IMR-90 (cell line): ENCODE measurements at regions not wholly inside any gene's neighbourhood (a gene's known extent, or its start where the extent isn't known, plus 50 kb on each side); places are given as distances from the start of the nearest gene placed in this dataset.

ENCODE experiments used
- ATAC-seq: fragments of 200-7000 bp; cut with Tn5 transposase; 2 replicates; pipeline ENCODE4 v1.9.1; 2020; ENCODE audit warnings: low read depth, mild to moderate bottlenecking, moderate library complexity
- BruUV-seq: library from RNA; stranded (reverse); fragments of 400-500 nt; replicated peaks from 2 replicates; lab custom pipeline; 2021; lab: Mats Ljungman, UMichigan
- CTCF ChIA-PET: fragments of 300-600 bp; formaldehyde crosslinking; extraction: SDS; loops from one replicate; lab custom pipeline; 2021; ENCODE audit warnings: antibody characterized with exemption; lab: Yijun Ruan, JAX
- POLR2A ChIA-PET: fragments of 300-600 bp; sonication (Branson Sonifier 250); formaldehyde crosslinking; loops from one replicate; lab custom pipeline; 2022; ENCODE audit warnings: antibody characterized with exemption; ENCODE audit not compliant: unreplicated experiment; lab: Charles Lee
- DNase-seq: peaks from one replicate; pipeline ENCODE4 v3.0.0; 2013
- H2AFZ ChIP-seq: replicated peaks from 2 replicates; pipeline ENCODE3; 2013; ENCODE audit warnings: low read length, mild to moderate bottlenecking; ENCODE audit not compliant: poor library complexity
- H2AK5ac ChIP-seq: 2 replicates; pipeline ENCODE4 v1.6.1; 2013; ENCODE audit warnings: low read depth, low read length, inconsistent platforms
- H2AK9ac ChIP-seq: replicated peaks from 2 replicates; pipeline ENCODE3; 2013; ENCODE audit warnings: mild to moderate bottlenecking, low read depth, low read length, moderate library complexity; ENCODE audit not compliant: poor library complexity
- H2BK120ac ChIP-seq: 2 replicates; pipeline ENCODE4 v1.6.1; 2013; ENCODE audit warnings: low read depth, low read length, inconsistent platforms
- H2BK15ac ChIP-seq: 3 replicates; pipeline ENCODE4 v1.6.1; 2013; ENCODE audit warnings: low read depth, low read length, inconsistent platforms
- H2BK20ac ChIP-seq: 2 replicates; pipeline ENCODE4 v1.6.1; 2013; ENCODE audit warnings: low read depth, mild to moderate bottlenecking, inconsistent platforms, low read length, moderate library complexity
- H2BK5ac ChIP-seq: 2 replicates; pipeline ENCODE4 v1.6.1; 2013; ENCODE audit warnings: mild to moderate bottlenecking, low read depth, low read length, inconsistent platforms; ENCODE audit not compliant: poor library complexity, severe bottlenecking
- H3K14ac ChIP-seq: replicated peaks from 2 replicates; pipeline ENCODE4 v1.6.1; 2013; ENCODE audit warnings: low read depth, low read length, inconsistent platforms
- H3K18ac ChIP-seq: 2 replicates; pipeline ENCODE4 v1.6.1; 2013; ENCODE audit warnings: low read depth, low read length, control low read depth
- H3K23ac ChIP-seq: 2 replicates; pipeline ENCODE4 v1.6.1; 2013; ENCODE audit warnings: low read depth, low read length, inconsistent platforms
- H3K27ac ChIP-seq: 2 replicates; pipeline ENCODE4 v1.5.1; 2013; ENCODE audit warnings: mild to moderate bottlenecking, control low read depth, low read length; ENCODE audit not compliant: insufficient read depth
- H3K27me3 ChIP-seq: 2 replicates; pipeline ENCODE4 v1.6.1; 2013; ENCODE audit warnings: low read length; ENCODE audit not compliant: control insufficient read depth, insufficient read depth
- H3K36me3 ChIP-seq: 2 replicates; pipeline ENCODE4 v1.6.1; 2013; ENCODE audit warnings: low read length, mixed read lengths; ENCODE audit not compliant: control insufficient read depth, insufficient read depth
- H3K4ac ChIP-seq: 2 replicates; pipeline ENCODE4 v1.6.1; 2013; ENCODE audit warnings: low read depth, low read length, inconsistent platforms
- H3K4me1 ChIP-seq: 2 replicates; pipeline ENCODE4 v1.6.1; 2013; ENCODE audit warnings: low read length, mixed read lengths; ENCODE audit not compliant: control insufficient read depth, insufficient read depth
- H3K4me2 ChIP-seq: 2 replicates; pipeline ENCODE4 v1.6.1; 2013; ENCODE audit warnings: low read depth, mild to moderate bottlenecking, control low read depth, low read length, moderate library complexity
- H3K4me3 ChIP-seq: 2 replicates; pipeline ENCODE4 v1.5.1; 2013; ENCODE audit warnings: low read depth, mild to moderate bottlenecking, control low read depth, low read length, moderate library complexity; ENCODE audit not compliant: insufficient read depth
- H3K56ac ChIP-seq: 2 replicates; pipeline ENCODE4 v1.6.1; 2013; ENCODE audit warnings: low read length, inconsistent platforms; ENCODE audit not compliant: insufficient read depth; ENCODE audit errors: extremely low read depth
- H3K79me1 ChIP-seq, 2 experiments: 2 replicates each; pipeline ENCODE4 v1.6.1; 2013; ENCODE audit warnings: low read length in 2 of 2, inconsistent platforms in 1 of 2, low read depth in 1 of 2
- H3K9ac ChIP-seq: 2 replicates; pipeline ENCODE4 v1.6.1; 2013; ENCODE audit warnings: low read depth, low read length, control low read depth
- H3K9me1 ChIP-seq: 2 replicates; pipeline ENCODE4 v1.6.1; 2013; ENCODE audit warnings: low read length, inconsistent platforms; ENCODE audit not compliant: insufficient read depth
- H3K9me3 ChIP-seq: 2 replicates; pipeline ENCODE4 v1.6.1; 2013; ENCODE audit warnings: low read length; ENCODE audit not compliant: control insufficient read depth, insufficient read depth
- H4K20me1 ChIP-seq: 2 replicates; pipeline ENCODE4 v1.6.1; 2013; ENCODE audit warnings: low read length, inconsistent platforms; ENCODE audit not compliant: insufficient read depth
- H4K5ac ChIP-seq: 2 replicates; pipeline ENCODE4 v1.6.1; 2013; ENCODE audit warnings: mild to moderate bottlenecking, low read depth, low read length, control low read depth
- H4K8ac ChIP-seq, 2 experiments: 2 replicates each; pipeline ENCODE4 v1.6.1; 2013; ENCODE audit warnings: low read depth in 2 of 2, low read length in 2 of 2, control low read depth in 1 of 2, inconsistent platforms in 1 of 2
- H4K91ac ChIP-seq: 2 replicates; pipeline ENCODE4 v1.6.1; 2013; ENCODE audit warnings: low read depth, low read length, inconsistent platforms; ENCODE audit not compliant: insufficient read depth
- BHLHE40 ChIP-seq: fragments of 150-350 bp; IDR thresholded peaks from 2 replicates; pipeline ENCODE4 v1.6.1; 2016; ENCODE audit warnings: mild to moderate bottlenecking, low read depth, low read length
- CEBPB ChIP-seq: IDR thresholded peaks from 2 replicates; pipeline ENCODE4 v1.6.1; 2012; ENCODE audit warnings: low read depth, low read length, improper control_type of control experiment
- CHD1 ChIP-seq: IDR thresholded peaks from 2 replicates; pipeline ENCODE4 v1.6.1; 2012; ENCODE audit warnings: low read depth, low read length, improper control_type of control experiment
- FOS ChIP-seq: fragments of 150-350 bp; IDR thresholded peaks from 2 replicates; pipeline ENCODE4 v1.6.1; 2016; ENCODE audit warnings: low read depth, low read length
- MAFK ChIP-seq: IDR thresholded peaks from 2 replicates; pipeline ENCODE4 v1.6.1; 2012; ENCODE audit warnings: low read depth, low read length, improper control_type of control experiment
- MAZ ChIP-seq: IDR thresholded peaks from 2 replicates; pipeline ENCODE4 v1.6.1; 2012; ENCODE audit warnings: low read depth, mild to moderate bottlenecking, low read length, improper control_type of control experiment, moderate library complexity, borderline replicate concordance
- MXI1 ChIP-seq: IDR thresholded peaks from 2 replicates; pipeline ENCODE4 v1.6.1; 2012; ENCODE audit warnings: low read depth, mild to moderate bottlenecking, low read length, moderate library complexity, borderline replicate concordance
- NFE2L2 ChIP-seq: fragments of 150-350 bp; IDR thresholded peaks from 2 replicates; pipeline ENCODE4 v1.6.1; 2016; ENCODE audit warnings: low read depth, mild to moderate bottlenecking, low read length
- POLR2A ChIP-seq: IDR thresholded peaks from 2 replicates; pipeline ENCODE4 v1.6.1; 2012; ENCODE audit warnings: mild to moderate bottlenecking, low read depth, low read length
- RAD21 ChIP-seq: IDR thresholded peaks from 2 replicates; pipeline ENCODE4 v1.6.1; 2012; ENCODE audit warnings: low read length, improper control_type of control experiment
- RCOR1 ChIP-seq: IDR thresholded peaks from 2 replicates; pipeline ENCODE4 v1.6.1; 2012; ENCODE audit warnings: mild to moderate bottlenecking, low read length, improper control_type of control experiment; ENCODE audit not compliant: insufficient replicate concordance
- RFX5 ChIP-seq: IDR thresholded peaks from 2 replicates; pipeline ENCODE4 v1.8.0; 2012; ENCODE audit warnings: low read depth, mild to moderate bottlenecking, low read length, moderate library complexity
- SMC3 ChIP-seq: fragments of 150-350 bp; IDR thresholded peaks from 2 replicates; pipeline ENCODE4 v1.6.1; 2016; ENCODE audit warnings: low read depth, mild to moderate bottlenecking, antibody characterized with exemption, low read length, moderate library complexity
- WGBS, 2 experiments: methylation state at CpG; one replicate each; pipeline versions ENCODE4 v1.1.5 to v1.1.7; 2013; ENCODE audit warnings: missing lambda C conversion rate in 2 of 2; ENCODE audit not compliant: insufficient read length in 1 of 2; ENCODE audit errors: extremely low coverage in 2 of 2; 5-methylcytosine and 5-hydroxymethylcytosine counted together
- dilution Hi-C: fragments of 300-500 bp; cut with HindIII; formaldehyde crosslinking; loops from one replicate; pipeline ENCODE4 v1.14.3; 2018; ENCODE audit warnings: low sequenced_read_pairs; ENCODE audit not compliant: unreplicated experiment
- in situ Hi-C: fragments of 300-500 bp; cut with MboI; formaldehyde crosslinking; loops from 3 replicates; pipeline ENCODE4 v1.14.3; 2019; ENCODE audit warnings: low sequenced_read_pairs, inconsistent platforms, mixed read lengths
- intact Hi-C: fragments of 100-400 bp; cut with micrococcal nuclease; formaldehyde crosslinking; loops from 2 replicates; pipeline ENCODE4 v1.10.0; 2022
- TF ChIP-seq, protein P1 (sequence below): fragments of 150-350 bp; IDR thresholded peaks from 2 replicates; pipeline ENCODE4 v1.6.1; 2016; ENCODE audit warnings: low read depth, mild to moderate bottlenecking, low read length, moderate library complexity, borderline replicate concordance
- TF ChIP-seq, protein P2 (sequence below): conservative IDR thresholded peaks from 2 replicates; pipeline ENCODE4 v1.5.1; 2012; ENCODE audit warnings: mild to moderate bottlenecking, low read depth, low read length, improper control_type of control experiment
- TF ChIP-seq, protein P3 (sequence below): fragments of 150-350 bp; IDR thresholded peaks from 2 replicates; pipeline ENCODE4 v1.6.1; 2017; ENCODE audit warnings: mild to moderate bottlenecking, antibody characterized with exemption, low read length, low read depth

DNA sequence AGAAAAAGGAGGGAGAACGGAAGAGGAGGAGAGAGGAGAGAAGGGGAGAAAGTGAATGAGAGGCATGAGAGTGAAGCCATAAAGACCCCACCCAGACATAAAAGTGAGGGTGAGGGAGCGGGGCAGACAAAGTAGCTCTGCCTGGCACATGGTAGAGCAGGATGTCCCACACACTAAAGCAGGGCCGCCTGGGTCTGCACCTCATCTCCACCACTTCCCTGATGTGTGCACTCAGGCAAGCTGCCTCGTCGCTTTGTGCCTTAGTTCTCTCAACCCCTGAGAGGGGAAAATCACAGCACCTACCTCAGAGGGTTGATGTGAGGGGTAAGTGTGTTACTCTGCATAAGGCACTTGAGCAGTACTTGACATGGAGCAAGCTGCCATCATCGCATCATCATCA, 488.1 kb downstream of the COG6 start:
- TF ChIP-seq CEBPB (no peak), RAD21 (no peak), MAZ (no peak), RCOR1 (no peak), BHLHE40 (no peak), RFX5 (no peak), POLR2A (no peak), FOS (no peak), MAFK (no peak), MXI1 (no peak), SMC3 (no peak), CHD1 (no peak), NFE2L2 (no peak)
- TF ChIP-seq, protein P1, sequence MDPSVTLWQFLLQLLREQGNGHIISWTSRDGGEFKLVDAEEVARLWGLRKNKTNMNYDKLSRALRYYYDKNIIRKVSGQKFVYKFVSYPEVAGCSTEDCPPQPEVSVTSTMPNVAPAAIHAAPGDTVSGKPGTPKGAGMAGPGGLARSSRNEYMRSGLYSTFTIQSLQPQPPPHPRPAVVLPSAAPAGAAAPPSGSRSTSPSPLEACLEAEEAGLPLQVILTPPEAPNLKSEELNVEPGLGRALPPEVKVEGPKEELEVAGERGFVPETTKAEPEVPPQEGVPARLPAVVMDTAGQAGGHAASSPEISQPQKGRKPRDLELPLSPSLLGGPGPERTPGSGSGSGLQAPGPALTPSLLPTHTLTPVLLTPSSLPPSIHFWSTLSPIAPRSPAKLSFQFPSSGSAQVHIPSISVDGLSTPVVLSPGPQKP = no peak
- TF ChIP-seq, protein P2, sequence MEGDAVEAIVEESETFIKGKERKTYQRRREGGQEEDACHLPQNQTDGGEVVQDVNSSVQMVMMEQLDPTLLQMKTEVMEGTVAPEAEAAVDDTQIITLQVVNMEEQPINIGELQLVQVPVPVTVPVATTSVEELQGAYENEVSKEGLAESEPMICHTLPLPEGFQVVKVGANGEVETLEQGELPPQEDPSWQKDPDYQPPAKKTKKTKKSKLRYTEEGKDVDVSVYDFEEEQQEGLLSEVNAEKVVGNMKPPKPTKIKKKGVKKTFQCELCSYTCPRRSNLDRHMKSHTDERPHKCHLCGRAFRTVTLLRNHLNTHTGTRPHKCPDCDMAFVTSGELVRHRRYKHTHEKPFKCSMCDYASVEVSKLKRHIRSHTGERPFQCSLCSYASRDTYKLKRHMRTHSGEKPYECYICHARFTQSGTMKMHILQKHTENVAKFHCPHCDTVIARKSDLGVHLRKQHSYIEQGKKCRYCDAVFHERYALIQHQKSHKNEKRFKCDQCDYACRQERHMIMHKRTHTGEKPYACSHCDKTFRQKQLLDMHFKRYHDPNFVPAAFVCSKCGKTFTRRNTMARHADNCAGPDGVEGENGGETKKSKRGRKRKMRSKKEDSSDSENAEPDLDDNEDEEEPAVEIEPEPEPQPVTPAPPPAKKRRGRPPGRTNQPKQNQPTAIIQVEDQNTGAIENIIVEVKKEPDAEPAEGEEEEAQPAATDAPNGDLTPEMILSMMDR = no peak
- TF ChIP-seq, protein P3, sequence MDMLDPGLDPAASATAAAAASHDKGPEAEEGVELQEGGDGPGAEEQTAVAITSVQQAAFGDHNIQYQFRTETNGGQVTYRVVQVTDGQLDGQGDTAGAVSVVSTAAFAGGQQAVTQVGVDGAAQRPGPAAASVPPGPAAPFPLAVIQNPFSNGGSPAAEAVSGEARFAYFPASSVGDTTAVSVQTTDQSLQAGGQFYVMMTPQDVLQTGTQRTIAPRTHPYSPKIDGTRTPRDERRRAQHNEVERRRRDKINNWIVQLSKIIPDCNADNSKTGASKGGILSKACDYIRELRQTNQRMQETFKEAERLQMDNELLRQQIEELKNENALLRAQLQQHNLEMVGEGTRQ = no peak
- Histone ChIP-seq H3K36me3 (no peaks in the 10 kb centered on the region), H3K9ac (no peak overlapping the region), H4K5ac (no peak overlapping the region), H3K23ac (no peak overlapping the region), H3K9me3 (no peaks in the 10 kb centered on the region), H3K27ac (no peak overlapping the region), H2BK120ac (no peak overlapping the region), H2BK15ac (no peak overlapping the region), H3K14ac (no peak overlapping the region), H2AK9ac (no peak overlapping the region), H4K8ac (no peak overlapping the region), H3K4ac (no peak overlapping the region), H4K91ac (no peak overlapping the region), H2BK20ac (no peak overlapping the region), H3K4me2 (no peak overlapping the region), H4K20me1 (no peaks in the 10 kb centered on the region), H3K56ac (no peak overlapping the region), H3K79me1 (no peaks in the 10 kb centered on the region), H2AK5ac (no peak overlapping the region), H3K4me1 (no peaks in the 10 kb centered on the region), H3K18ac (no peak overlapping the region), H3K9me1 (no peaks in the 10 kb centered on the region), H2BK5ac (no peak overlapping the region), H3K27me3 (no peaks in the 10 kb centered on the region), H3K4me3 (no peak overlapping the region), H2AFZ (no peak overlapping the region)
- dilution Hi-C loops (no loop called here), intact Hi-C loops (no loop called here), in situ Hi-C loops (no loop called here)
- ATAC-seq = no peak
- POLR2A ChIA-PET = no interaction called here
- BruUV-seq = no TSS peak
- 80% methylated on average over 1 of the region's 6 CpGs; no CpG with 5 or more reads in 1 of the 2 experiments for WGBS, 2 experiments
- CTCF ChIA-PET = no interaction called here
- DNase-seq = no peak
